G401 (cell line): ENCODE measurements at regions not wholly inside any gene's neighbourhood (a gene's known extent, or its start where the extent isn't known, plus 50 kb on each side); places are given as distances from the start of the nearest gene placed in this dataset.

Experiments
- DNase-seq: peaks from one replicate; pipeline ENCODE4 v3.0.0-alpha.2; 2015; ENCODE audit warnings: low spot score
- in situ Hi-C: cut with HindIII; loops from 2 replicates; pipeline ENCODE4 v1.10.0; 2016; ENCODE audit warnings: low sequenced_read_pairs, mixed read lengths

DNA sequence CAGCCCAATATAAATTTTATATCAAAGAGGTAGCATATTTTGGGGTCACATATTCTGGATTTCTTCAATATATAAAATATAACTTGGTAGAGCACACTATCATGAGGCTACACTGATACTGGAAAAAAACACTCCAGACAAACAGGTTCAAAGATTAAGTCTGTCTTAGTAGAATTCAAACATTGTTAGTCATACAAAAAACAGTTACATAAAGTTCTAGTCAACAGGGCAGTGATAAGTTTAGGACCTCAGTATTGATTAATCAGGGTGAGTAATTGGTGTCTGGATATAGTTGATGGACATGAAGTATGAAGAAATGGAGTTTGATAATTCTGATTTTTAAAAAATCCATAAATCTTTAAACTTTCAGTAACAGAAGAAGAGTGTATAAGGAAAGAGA lies 1291.3 kb downstream of the FSTL5 start:
- in situ Hi-C loops, result no loop called here
- DNase-seq, result no peak

DNA sequence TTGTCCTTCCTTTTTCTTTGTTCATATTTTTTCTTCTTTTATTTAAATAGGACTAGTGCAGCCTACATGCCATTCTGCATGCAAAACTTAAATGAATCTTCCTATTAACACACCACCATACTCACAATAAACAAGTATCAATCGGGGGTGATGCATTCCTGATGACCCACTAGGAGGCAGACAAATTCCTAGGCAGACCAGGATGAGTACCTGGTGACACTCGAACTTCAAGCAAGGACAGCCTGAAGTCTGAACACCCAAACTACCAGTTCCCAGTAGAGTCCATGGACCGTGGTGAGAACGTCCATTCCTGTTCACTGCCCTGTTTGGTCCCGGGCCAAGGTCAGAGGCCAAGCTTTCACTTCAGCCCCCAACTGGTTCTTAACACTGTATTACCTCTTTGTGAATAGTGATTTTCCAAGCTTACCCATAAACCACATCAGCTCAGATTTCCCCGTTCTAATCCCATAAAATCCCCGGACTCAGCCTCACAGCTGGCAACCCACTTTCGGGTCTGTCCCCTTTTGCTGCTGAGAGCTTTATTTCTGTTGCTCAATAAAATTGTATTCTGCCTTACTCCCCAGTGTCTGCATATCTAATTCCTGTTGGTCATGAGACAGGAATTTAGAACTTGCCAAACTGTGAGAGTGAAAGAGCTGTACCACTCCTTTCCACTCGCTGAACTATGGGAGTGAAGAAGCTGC lies 1286.6 kb downstream of the FSTL5 start:
- in situ Hi-C loops, result no loop called here
- DNase-seq, result no peak

DNA sequence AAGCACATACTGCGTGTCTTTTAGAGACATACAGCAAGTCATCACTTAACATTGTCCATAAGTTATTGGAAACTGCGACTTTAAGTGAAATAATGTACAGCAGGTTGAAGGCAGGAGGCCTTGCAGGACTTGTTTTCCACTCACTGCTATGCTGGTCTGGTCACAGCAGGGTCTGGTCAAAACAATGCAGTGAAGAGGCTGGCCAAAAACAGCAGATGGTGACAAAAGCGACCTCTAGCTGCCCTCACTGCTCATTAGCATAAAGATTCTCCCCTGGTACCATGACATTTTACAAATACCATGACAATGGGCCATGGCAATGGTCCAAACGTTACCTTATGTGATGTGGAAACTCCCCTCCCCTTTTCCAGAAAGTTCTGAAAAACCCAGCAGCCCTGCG lies 1283.6 kb downstream of the FSTL5 start:
- no peak for DNase-seq
- in situ Hi-C loops, result no loop called here

DNA sequence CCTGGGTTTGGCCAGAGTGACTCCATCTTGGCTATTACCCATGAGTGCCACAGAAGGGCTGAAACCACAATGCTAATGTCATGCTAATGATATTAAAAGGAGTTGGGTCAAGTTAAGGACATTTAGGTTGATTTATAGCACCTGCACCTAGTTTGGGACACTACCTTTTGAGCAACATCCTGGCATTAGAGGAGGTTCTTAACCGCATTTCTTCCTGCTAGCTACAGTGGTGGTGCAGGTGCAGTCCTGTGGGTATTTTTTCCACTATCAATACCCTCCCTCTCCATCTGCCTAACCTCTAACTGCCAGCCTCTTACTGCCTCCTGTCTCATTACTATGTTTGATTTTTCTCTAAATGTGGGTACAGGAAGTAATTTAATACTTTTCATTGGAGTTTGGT lies 1276.1 kb downstream of the FSTL5 start:
- in situ Hi-C loops, result no loop called here
- DNase-seq, result no peak

GRCh38 chr4:160894128-160894527 lies 1269.7 kb downstream of the FSTL5 start:
- no peak for DNase-seq
- in situ Hi-C loops, result no loop called here

DNA sequence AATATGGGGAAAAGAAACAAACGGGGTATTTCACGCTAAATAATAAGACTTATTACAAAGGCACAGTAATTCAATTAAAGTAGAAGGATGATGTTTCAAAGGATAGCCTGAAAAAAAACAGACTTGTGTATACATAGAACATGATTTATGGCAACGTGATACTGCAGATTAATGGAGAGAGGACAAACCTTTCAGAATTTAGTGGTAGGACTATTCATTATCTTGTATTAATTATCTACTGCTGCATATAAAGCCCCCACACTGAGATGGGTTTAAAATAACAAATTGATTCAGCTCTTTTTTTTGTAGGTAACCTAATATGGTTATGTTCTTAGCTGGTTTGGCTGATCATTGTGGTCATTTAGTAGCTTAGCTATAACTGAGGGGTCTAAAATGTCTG lies 1269.0 kb downstream of the FSTL5 start:
- DNase-seq, result no peak
- in situ Hi-C loops, result no loop called here

DNA sequence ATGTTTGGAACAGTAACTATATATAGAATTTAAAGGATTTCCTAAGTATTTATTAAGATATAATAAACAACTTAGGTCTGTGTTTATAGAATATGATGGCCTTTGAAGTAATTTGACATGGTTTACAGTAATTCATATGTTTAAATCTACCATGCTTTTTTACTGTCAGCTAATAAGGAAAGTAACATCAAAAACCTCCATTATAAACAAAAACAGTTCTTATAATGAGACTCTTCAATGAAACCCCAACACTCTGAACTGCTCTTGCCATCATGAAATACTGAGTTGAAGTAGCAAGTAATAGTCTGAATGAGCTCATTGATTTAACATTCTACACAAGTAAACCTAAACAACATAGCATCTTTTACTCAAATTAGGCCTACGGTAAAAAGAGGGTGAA lies 1236.5 kb downstream of the FSTL5 start:
- in situ Hi-C loops, result no loop called here
- no peak for DNase-seq

DNA sequence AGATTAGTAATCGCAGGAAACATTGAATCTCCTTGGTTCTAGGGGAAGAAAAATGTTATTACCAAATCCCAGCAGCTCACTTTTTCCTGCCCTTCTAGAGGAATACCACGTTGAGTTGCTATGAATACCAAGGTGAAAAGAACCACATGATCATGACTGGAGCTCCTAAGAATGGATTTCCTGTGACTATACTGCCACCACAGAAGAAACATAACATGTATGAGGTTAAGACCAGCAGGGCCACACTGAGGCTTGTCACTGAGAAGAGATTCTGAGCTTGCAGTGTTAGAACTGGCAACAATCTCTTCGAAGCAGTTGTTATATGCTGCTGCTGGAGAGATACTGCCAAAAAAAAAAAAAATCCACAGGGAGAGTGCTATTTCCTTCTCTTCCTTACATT lies 1235.3 kb downstream of the FSTL5 start:
- no peak for DNase-seq
- in situ Hi-C loops, result no loop called here

DNA sequence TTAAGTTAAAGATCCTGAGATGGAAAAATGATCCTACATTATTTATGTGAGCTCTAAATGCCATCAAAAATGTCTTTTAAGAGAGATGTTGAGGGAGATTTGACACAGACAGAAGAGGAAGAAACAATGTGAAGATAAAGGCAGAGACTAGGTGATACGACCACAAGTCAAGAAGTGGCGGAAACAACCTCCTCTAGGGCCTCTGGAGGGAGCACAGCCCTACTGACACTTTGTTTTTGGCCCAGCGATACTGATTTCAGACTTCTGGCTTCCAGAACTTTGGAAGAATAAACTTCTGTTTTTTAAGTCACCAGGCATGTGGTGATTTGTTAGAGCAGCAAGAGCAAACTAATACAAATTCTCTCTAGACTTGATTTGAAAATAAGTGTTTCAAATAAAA lies 1216.1 kb downstream of the FSTL5 start:
- no peak for DNase-seq
- in situ Hi-C loops, result no loop called here

DNA sequence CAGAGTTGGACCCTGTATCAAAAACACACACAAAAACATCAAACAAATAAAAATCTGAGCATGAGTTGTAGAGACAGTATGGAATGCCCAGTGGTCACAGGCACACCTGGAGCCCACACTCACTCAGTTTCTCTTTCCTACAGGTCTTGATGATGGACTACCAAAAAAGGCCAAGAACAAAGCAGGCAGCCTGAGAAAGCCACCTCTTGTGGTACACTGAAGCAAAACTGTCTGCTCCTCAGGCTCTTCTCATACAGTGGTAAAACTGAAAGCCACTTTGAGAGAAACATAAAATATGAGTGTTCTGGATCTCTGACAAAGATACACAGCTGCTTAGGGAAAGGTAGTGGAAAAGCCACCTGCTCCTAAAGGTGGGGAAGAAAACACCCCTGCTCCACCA lies 1206.9 kb downstream of the FSTL5 start:
- in situ Hi-C loops, result no loop called here
- DNase-seq, result no peak

GRCh38 chr4:160969925-160970324 lies 1193.9 kb downstream of the FSTL5 start:
- in situ Hi-C loops, result no loop called here
- no peak for DNase-seq

GRCh38 chr4:160980091-160980490 lies 1183.7 kb downstream of the FSTL5 start:
- DNase-seq, result no peak
- in situ Hi-C loops, result no loop called here

DNA sequence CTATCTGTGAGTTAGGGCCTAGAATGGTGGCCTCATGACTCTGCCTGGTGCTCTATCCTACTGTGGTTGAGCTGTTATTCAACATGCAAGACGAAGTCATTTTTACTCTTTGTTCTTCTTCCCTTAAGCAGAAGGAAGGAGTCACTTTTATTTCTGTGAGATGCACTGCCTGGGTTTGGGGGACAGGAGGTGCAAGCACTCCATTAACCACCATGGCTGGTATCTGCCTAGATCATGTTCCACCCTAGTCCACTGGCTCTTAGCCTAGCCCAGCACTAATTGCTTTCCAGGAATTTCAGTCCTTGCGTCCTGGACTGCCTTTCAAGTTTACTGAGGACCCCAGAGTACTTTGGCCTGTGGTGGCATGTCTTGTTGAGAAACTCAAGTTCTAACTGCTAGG lies 1182.7 kb downstream of the FSTL5 start:
- in situ Hi-C loops, result no loop called here
- DNase-seq, result no peak

- in situ Hi-C loops, result no loop called here
- DNase-seq, result no peak
Observed at GRCh38 chr4:160983035-160983434, 1180.8 kb downstream of the FSTL5 start.

GRCh38 chr4:161002386-161002785 lies 1161.4 kb downstream of the FSTL5 start:
- in situ Hi-C loops, result no loop called here
- DNase-seq, result no peak

- in situ Hi-C loops, result no loop called here
- DNase-seq, result no peak
Observed at GRCh38 chr4:161003418-161004057, 1160.3 kb downstream of the FSTL5 start.

GRCh38 chr4:161005746-161006145 lies 1158.1 kb downstream of the FSTL5 start:
- in situ Hi-C loops, result no loop called here
- DNase-seq, result no peak

DNA sequence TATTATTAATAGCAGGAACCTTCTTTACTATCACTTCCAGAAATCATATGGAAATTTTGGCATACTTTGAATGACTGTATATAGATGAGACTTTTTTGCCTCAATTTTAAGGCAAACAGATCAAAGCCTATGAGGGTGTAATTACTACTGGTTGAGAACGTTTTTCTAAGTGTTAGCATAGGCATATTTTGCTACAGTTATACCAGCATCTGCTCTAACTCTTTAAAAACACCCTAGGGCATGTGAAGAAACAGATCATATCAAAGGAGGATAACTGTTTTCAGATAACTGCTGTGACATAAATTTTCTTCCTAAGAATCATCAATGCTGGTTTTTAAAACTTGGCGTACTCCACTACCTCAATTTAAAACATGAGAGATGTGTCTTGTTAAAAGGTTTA lies 1155.3 kb downstream of the FSTL5 start:
- no peak for DNase-seq
- in situ Hi-C loops, result no loop called here

- in situ Hi-C loops, result no loop called here
Observed at GRCh38 chr4:161010227-161010626, 1153.6 kb downstream of the FSTL5 start.

More at GRCh38 chr4:161010227-161010626, 1153.6 kb downstream of the FSTL5 start:
- no peak for DNase-seq
